AG09309 (cell line): ENCODE measurements at regions not wholly inside any gene's neighbourhood (a gene's known extent, or its start where the extent isn't known, plus 50 kb on each side); places are given as distances from the start of the nearest gene placed in this dataset.

Experiments used
- DNase-seq: peaks from one replicate; pipeline ENCODE4 v3.0.0-alpha.2; 2010; ENCODE audit warnings: low read depth
- H3K4me3 ChIP-seq: 2 replicates; pipeline ENCODE4 v1.5.1; 2011; ENCODE audit warnings: mild to moderate bottlenecking, low read depth, low read length, moderate library complexity; ENCODE audit not compliant: control insufficient read depth
- TF ChIP-seq, protein P1 (sequence below): IDR thresholded peaks from 2 replicates; pipeline ENCODE4 v1.5.1; 2011; ENCODE audit warnings: mild to moderate bottlenecking, low read depth, low read length, inconsistent platforms; ENCODE audit not compliant: insufficient read depth, control insufficient read depth; ENCODE audit errors: missing control alignments

GRCh38 chr4:137660211-137660610 lies 127.9 kb upstream of the PCDH18 start:
- H3K4me3 ChIP-seq: no peak overlapping the region
- no peak for DNase-seq
- TF ChIP-seq, protein P1, sequence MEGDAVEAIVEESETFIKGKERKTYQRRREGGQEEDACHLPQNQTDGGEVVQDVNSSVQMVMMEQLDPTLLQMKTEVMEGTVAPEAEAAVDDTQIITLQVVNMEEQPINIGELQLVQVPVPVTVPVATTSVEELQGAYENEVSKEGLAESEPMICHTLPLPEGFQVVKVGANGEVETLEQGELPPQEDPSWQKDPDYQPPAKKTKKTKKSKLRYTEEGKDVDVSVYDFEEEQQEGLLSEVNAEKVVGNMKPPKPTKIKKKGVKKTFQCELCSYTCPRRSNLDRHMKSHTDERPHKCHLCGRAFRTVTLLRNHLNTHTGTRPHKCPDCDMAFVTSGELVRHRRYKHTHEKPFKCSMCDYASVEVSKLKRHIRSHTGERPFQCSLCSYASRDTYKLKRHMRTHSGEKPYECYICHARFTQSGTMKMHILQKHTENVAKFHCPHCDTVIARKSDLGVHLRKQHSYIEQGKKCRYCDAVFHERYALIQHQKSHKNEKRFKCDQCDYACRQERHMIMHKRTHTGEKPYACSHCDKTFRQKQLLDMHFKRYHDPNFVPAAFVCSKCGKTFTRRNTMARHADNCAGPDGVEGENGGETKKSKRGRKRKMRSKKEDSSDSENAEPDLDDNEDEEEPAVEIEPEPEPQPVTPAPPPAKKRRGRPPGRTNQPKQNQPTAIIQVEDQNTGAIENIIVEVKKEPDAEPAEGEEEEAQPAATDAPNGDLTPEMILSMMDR: no peak

DNA sequence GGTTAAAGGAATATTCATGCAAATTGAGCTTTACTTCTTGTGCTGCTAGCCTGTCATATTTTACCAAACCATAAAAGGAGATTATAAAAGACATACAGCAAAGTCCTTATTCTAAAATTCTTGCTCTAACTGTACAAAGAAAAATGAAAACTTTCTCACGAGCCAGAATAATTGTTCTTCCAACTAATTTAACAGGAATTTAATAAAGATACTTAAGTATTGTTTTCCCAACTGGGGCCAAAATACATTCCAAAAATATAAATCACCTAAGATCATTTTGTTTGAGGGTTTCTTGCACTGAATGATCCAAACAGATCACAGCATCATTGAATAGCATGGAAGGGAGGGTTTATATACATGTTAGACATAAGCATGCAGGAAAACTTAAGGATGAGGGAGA lies 127.1 kb upstream of the PCDH18 start:
- DNase-seq: no peak
- TF ChIP-seq, protein P1: no peak
- no peak overlapping the region for H3K4me3 ChIP-seq

GRCh38 chr4:137656661-137657060 lies 124.4 kb upstream of the PCDH18 start:
- H3K4me3 ChIP-seq: no peak overlapping the region
- TF ChIP-seq, protein P1: no peak
- no peak for DNase-seq

DNA sequence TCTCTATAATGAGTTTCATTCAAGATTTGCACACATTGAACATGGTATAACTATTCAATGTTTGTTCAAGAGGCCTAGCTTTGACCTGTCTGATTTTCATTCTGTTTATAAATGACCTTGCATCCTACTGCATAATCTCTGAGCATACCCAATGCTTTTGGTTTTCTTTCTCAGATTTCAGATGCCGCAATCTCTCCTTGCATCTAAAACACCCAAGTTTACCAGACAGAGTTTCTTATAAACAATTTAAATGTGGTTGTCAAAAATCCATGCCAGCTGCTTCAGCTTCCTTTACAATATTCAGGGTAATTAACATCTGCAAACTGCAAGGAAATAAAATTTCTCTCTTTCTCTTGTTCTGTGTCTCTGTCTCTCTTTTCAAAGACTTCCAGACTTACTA lies 123.0 kb upstream of the PCDH18 start:
- H3K4me3 ChIP-seq: no peak overlapping the region
- DNase-seq: no peak

GRCh38 chr4:137651128-137651527 lies 118.8 kb upstream of the PCDH18 start:
- no peak for DNase-seq
- TF ChIP-seq, protein P1: no peak
- no peak overlapping the region for H3K4me3 ChIP-seq

More for the DNA sequence above, 123.0 kb upstream of the PCDH18 start:
- TF ChIP-seq, protein P1: no peak

- no peak for DNase-seq
- no peak overlapping the region for H3K4me3 ChIP-seq
These were observed 117.6 kb upstream of the PCDH18 start for GRCh38 chr4:137649711-137650450.

More at GRCh38 chr4:137649711-137650450, 117.6 kb upstream of the PCDH18 start:
- TF ChIP-seq, protein P1: no peak
